ENCODE measurements at regions not wholly inside any gene's neighbourhood (a gene's known extent, or its start where the extent isn't known, plus 50 kb on each side); places are given as distances from the start of the nearest gene placed in this dataset.

DNA sequence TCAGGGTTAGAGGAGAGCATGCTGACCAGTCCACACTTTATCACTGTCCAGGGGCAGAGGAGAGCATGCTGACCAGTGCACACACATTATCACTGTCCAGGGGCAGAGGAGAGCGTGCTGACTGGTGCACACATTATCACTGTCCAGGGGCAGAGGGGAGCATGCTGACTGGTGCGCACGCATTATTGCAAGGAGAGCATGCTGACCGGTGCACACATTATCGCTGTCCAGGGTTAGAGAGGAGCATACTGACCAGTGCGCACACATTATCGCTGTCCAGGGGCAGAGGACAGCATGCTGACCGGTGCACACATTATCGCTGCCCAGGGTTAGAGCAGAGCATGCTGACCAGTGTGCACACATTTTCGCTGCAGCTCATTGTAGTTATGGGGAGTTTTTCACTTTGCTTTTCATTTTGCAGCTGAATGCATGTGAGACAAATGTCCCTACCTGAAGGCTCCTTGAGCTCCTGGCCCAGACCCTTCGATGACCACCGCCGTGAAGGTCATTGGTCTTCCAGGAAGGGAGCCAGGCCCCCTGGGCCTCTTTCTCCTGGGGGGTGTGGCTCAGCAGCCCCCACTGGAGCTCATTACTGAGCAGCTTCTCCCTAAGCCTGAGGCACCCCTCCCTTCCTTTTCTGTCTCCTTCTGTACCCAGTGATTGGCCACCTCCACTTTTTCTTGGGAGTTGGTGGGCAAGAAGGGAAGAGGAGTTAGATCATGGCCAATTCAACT lies 178.8 kb upstream of the AFDN start:
- no peak overlapping the region for H3K4me2 ChIP-seq
- H3K9me3 ChIP-seq: no peaks in the 10 kb centered on the region
- H3K4me1 ChIP-seq: no peaks in the 10 kb centered on the region
- 80% methylated on average over 8 of the region's 13 CpGs for WGBS (ENCODE audit: missing lambda C conversion rate)
- TF ChIP-seq HDAC2 (IDR thresholded peaks at IDR 0.05): no peak
- no peak for ATAC-seq
- CTCF ChIA-PET: no interaction called here
- no peak for DNase-seq (ENCODE audit: low read depth in 1 of 2, low spot score in 1 of 2)
- H3K27ac ChIP-seq: no peak overlapping the region
- POLR2A ChIA-PET: no interaction called here
- no peak for FAIRE-seq
- H3K4me3 ChIP-seq: no peak overlapping the region

DNA sequence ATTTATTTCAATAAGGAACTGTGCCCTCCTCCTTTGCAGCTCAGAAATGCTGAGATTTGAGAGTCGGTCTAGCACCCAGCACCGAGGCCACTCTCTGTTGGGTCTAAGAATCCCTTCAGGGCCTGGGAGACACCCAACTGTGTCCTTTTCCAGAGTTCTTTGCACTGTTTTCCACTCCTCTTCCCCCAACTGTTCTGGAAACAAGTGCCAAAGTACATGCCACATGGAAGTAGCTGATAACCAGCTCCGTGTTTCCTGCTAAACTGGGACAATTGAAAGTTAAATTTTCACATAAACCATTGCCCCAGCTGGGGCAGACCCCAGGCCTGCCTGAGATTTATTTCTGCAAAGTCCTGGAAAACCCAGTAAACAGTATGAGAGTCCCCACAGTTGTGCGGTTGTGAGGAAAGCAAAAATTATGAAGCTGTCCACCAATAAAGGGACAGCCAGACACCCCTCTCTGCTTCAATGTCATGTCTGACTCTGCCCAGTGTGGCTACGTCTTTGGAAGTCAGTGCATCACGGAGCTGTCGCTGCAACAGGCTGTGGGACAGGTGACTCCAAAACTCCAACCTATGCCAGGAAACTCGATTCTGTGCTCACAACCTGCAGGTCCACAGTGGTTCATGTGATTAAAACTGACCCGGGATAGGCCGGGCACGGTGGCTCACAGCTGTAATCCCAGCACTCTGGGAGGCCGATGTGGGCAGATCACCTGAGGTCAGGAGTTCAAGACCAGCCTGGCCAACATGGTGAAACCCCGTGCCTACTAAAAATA lies 178.0 kb upstream of the AFDN start:
- FAIRE-seq (no peak), ATAC-seq (no peak), DNase-seq (ENCODE audit: low read depth in 1 of 2, low spot score in 1 of 2) (no peak)
- no peak for TF ChIP-seq SREBF2 (IDR thresholded peaks at IDR 0.05)
- no peak for TF ChIP-seq ZC3H11A (IDR thresholded peaks at IDR 0.05)
- no peak for TF ChIP-seq RCOR1 (IDR thresholded peaks at IDR 0.05; ENCODE audit: low read depth, low read length)
- TF ChIP-seq HOXB13 (CRISPR knock-in tag; IDR thresholded peaks at IDR 0.05; ENCODE audit: low read depth): no peak
- TF ChIP-seq, protein P1, sequence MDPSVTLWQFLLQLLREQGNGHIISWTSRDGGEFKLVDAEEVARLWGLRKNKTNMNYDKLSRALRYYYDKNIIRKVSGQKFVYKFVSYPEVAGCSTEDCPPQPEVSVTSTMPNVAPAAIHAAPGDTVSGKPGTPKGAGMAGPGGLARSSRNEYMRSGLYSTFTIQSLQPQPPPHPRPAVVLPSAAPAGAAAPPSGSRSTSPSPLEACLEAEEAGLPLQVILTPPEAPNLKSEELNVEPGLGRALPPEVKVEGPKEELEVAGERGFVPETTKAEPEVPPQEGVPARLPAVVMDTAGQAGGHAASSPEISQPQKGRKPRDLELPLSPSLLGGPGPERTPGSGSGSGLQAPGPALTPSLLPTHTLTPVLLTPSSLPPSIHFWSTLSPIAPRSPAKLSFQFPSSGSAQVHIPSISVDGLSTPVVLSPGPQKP (IDR thresholded peaks at IDR 0.05; ENCODE audit: low read depth, low read length): no peak
- TF ChIP-seq, protein P2, sequence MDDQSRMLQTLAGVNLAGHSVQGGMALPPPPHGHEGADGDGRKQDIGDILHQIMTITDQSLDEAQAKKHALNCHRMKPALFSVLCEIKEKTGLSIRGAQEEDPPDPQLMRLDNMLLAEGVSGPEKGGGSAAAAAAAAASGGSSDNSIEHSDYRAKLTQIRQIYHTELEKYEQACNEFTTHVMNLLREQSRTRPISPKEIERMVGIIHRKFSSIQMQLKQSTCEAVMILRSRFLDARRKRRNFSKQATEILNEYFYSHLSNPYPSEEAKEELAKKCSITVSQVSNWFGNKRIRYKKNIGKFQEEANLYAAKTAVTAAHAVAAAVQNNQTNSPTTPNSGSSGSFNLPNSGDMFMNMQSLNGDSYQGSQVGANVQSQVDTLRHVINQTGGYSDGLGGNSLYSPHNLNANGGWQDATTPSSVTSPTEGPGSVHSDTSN (IDR thresholded peaks at IDR 0.05): no peak
- no peak for TF ChIP-seq FOXS1 (CRISPR knock-in tag; IDR thresholded peaks at IDR 0.05)
- TF ChIP-seq FOSB (CRISPR knock-in tag; IDR thresholded peaks at IDR 0.05): no peak
- no peak for TF ChIP-seq RFX5 (IDR thresholded peaks at IDR 0.05)
- no peak for TF ChIP-seq HOXA7 (CRISPR knock-in tag; IDR thresholded peaks at IDR 0.05)
- ChIA-PET POLR2A (no interaction called here), CTCF (no interaction called here)
- no peak overlapping the region for H3K4me2 ChIP-seq
- no peaks in the 10 kb centered on the region for H3K9me3 ChIP-seq
- H3K27ac ChIP-seq: no peak overlapping the region
- no peaks in the 10 kb centered on the region for H3K4me1 ChIP-seq
- 60% methylated on average over 13 of the region's 13 CpGs for WGBS (ENCODE audit: missing lambda C conversion rate)
- no peak overlapping the region for H3K4me3 ChIP-seq

DNA sequence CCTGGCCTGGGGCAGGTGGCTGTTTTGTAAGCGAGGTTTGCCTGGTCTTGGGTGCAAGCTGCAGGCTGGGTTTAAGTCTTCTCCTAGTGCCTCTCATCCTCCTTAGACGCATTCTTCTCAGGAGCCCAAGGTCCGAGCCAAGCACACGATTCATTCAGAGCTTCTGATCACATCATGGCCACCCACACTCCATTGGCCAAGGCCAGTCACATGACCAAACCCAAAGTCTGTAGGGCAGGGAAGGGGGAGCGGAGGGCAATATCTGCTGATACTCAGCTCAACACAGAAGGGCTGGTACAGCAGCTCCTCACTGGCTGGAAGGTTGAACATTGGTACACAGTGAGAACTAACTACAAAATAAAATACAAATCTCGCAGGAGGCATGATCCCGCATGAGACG lies 177.2 kb upstream of the AFDN start:
- H3K4me2 ChIP-seq: no peak overlapping the region
- ChIA-PET POLR2A (no interaction called here), CTCF (no interaction called here)
- FAIRE-seq: no peak
- H3K4me3 ChIP-seq: no peak overlapping the region
- no peak for DNase-seq (ENCODE audit: low read depth in 1 of 2, low spot score in 1 of 2)
- 70% methylated on average over 8 of the region's 8 CpGs for WGBS (ENCODE audit: missing lambda C conversion rate)
- no peaks in the 10 kb centered on the region for H3K4me1 ChIP-seq
- no peak for TF ChIP-seq ZFP36 (IDR thresholded peaks at IDR 0.05; ENCODE audit: borderline replicate concordance, partially characterized antibody)
- no peak for TF ChIP-seq CHD2 (IDR thresholded peaks at IDR 0.05; ENCODE audit: low read length, partially characterized antibody)
- no peak for TF ChIP-seq CBX8 (IDR thresholded peaks at IDR 0.05)
- TF ChIP-seq EHF (CRISPR knock-in tag; IDR thresholded peaks at IDR 0.05): no peak
- TF ChIP-seq ZC3H11A (IDR thresholded peaks at IDR 0.05): no peak
- TF ChIP-seq HDAC2 (IDR thresholded peaks at IDR 0.05): no peak
- no peak overlapping the region for H3K27ac ChIP-seq
- H3K9me3 ChIP-seq: no peaks in the 10 kb centered on the region
- ATAC-seq: no peak

DNA sequence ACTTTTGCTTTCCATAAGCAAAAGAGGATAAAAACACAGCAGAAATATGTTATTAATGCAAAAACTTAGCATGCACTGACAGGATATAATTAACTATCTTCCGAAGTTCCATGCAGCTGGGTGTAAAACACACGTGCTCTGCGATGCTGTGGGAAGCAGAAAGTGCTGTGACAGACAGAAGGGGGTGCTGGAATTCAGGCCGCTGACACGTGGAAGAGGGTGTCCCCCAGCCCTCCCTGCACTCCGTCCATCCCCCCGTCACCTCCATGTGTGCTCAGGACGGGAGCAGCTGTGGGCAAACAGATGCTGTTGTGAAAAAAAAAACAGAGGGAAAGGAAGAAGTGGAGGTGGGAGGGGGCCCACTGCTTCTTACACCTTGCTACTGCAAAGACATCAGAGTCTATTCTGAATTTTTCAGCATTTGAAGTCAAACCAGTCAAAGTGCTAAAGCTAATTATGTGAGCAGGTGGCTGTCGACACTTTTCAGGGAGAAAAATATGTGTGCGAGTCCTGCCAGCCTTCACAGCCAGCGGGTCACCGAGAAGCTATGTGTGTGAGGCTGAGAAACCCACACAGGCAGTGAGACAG lies 175.9 kb upstream of the AFDN start:
- Histone ChIP-seq H3K4me2 (no peak overlapping the region), H3K9me3 (no peaks in the 10 kb centered on the region), H3K4me3 (no peak overlapping the region), H3K4me1 (no peaks in the 10 kb centered on the region), H3K27ac (no peak overlapping the region)
- TF ChIP-seq CBX2 (IDR thresholded peaks at IDR 0.05; ENCODE audit: borderline replicate concordance, low read depth): no peak
- TF ChIP-seq HOXA7 (CRISPR knock-in tag; IDR thresholded peaks at IDR 0.05): no peak
- TF ChIP-seq NR3C1 (IDR thresholded peaks at IDR 0.05): no peak
- TF ChIP-seq HDAC2 (IDR thresholded peaks at IDR 0.05): no peak
- TF ChIP-seq, protein P3, sequence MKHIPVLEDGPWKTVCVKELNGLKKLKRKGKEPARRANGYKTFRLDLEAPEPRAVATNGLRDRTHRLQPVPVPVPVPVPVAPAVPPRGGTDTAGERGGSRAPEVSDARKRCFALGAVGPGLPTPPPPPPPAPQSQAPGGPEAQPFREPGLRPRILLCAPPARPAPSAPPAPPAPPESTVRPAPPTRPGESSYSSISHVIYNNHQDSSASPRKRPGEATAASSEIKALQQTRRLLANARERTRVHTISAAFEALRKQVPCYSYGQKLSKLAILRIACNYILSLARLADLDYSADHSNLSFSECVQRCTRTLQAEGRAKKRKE (CRISPR knock-in tag; IDR thresholded peaks at IDR 0.05; ENCODE audit: low read depth): no peak
- TF ChIP-seq KDM1A (IDR thresholded peaks at IDR 0.05; ENCODE audit: low read depth): no peak
- TF ChIP-seq JUNB (IDR thresholded peaks at IDR 0.05): no peak
- TF ChIP-seq POLR2AphosphoS2 (conservative IDR thresholded peaks at IDR 0.05; ENCODE audit: low read length): no peak
- FAIRE-seq (no peak), ATAC-seq (no peak), DNase-seq (ENCODE audit: low read depth in 1 of 2, low spot score in 1 of 2) (no peak)
- ChIA-PET POLR2A (no interaction called here), CTCF (interaction anchor here (1.2 kb wide), 1 partner anchor 61 kb away, joined by 3 read pairs; no protein-coding TSS in a partner anchor)
- WGBS (ENCODE audit: missing lambda C conversion rate): 46% methylated on average over 12 of the region's 12 CpGs
